SK-N-MC (cell line): ENCODE measurements at regions not wholly inside any gene's neighbourhood (a gene's known extent, or its start where the extent isn't known, plus 50 kb on each side); places are given as distances from the start of the nearest gene placed in this dataset.

Source experiments
- EZH2 ChIP-seq: fragments of 200-600 bp; sonication (generic); IDR thresholded peaks from one replicate; pipeline ENCODE4 v1.6.1; 2017; ENCODE audit warnings: antibody characterized with exemption
- FOXP2 ChIP-seq: optimal IDR thresholded peaks from 2 replicates; pipeline ENCODE3; 2011; ENCODE audit warnings: mild to moderate bottlenecking, moderate library complexity; ENCODE audit not compliant: insufficient read depth; ENCODE audit errors: extremely low read length, control extremely low read depth
- POLR2AphosphoS5 ChIP-seq: IDR thresholded peaks from 2 replicates; pipeline ENCODE4 v1.6.1; 2012; ENCODE audit warnings: mild to moderate bottlenecking, low read depth, low read length, borderline replicate concordance

- no peak for TF ChIP-seq EZH2
- TF ChIP-seq FOXP2: no peak
- TF ChIP-seq POLR2AphosphoS5: no peak
These were observed 66.9 kb downstream of the ING1 start for GRCh38 chr13:110780422-110780821.
